ENCODE measurements at regions not wholly inside any gene's neighbourhood (a gene's known extent, or its start where the extent isn't known, plus 50 kb on each side); places are given as distances from the start of the nearest gene placed in this dataset.

DNA sequence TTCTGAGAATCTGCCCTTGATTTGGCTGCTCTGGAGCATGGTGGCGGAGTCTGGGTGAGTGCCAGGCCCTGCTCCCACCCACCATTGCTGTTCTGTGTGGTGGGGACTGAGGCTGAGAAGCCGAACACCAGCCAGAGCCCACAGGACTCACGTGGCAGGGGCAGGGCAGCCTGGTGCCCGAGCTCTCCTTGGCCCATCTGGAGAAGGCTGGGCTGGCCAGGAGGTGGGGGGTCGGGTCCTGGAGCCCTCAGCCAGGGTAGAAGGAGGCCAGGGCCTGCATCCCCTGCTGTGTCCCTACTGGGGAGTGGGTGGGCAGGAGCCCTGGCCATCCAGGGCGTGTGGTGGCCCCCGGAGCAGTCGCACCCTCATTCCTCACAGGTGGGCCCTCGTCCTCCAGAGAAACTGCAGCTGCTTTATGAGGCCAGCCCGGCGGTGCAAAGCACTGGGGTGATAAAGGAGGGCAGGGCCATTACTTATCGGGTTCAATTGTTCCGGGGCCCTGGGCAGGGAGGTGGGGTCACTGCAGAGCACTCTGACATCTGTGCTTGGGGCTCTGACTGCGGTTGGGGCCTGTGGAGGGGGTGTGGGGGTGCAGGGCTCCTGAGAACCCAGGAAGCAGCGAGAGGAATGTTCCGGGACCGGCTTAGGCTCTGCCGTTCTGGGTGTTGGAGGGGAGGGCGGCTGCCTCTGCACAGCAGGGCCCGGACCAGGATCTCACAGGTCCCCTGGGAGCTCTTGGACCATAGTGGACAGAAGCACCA is 217.5 kb upstream of the C14orf180 start:
- Mint-ChIP-seq H3K9me3 (no peaks in the 10 kb centered on the region), H3K36me3 (no peaks in the 10 kb centered on the region), H3K4me1 (no peaks in the 10 kb centered on the region), H3K4me3 (no peak overlapping the region), H3K27ac (no peak overlapping the region), H3K27me3 (no peaks in the 10 kb centered on the region)
- DNase-seq: no peak

DNA sequence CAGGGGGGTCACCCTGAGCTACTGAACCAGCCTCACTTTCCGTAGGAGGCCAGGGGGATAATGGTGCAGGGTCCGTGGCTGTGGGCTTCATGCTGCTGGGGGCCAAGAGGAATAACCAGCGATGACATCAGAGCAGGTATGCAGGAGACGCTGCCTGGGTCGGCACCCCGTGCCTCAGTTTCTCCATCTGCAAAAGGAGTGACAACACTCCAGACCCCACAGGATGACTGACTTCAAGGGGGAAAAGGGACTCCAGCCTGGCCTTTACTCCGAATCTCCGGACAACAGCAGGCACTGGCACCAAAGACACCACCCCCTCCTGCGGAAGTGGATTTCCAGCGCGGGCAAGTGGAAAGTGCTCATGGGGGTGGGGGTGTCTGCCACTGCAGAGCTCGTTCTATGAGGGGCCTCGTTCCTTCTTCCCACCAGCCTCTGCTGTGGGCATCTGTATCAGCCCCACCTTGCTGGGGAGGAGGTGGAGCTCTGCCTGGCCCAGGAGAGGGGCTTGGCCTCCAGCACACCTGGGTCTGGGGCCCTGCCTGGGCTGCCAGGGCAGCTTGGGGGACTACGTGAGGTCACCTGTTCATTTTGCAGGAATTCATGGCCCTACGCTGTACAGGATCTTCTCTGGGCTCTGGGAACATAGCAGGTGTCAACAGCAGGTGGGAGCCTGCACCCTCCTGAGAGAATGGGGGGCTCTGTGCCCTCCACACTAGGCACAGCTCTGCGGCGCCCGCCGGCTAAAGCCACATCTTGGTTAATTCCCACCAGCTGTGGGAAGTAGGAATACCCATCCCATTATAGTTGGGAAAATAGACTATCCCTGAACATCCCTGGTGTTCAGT is 216.6 kb upstream of the C14orf180 start:
- Mint-ChIP-seq H3K27me3 (no peaks in the 10 kb centered on the region), H3K27ac (no peak overlapping the region), H3K4me3 (no peak overlapping the region), H3K4me1 (no peaks in the 10 kb centered on the region), H3K9me3 (no peaks in the 10 kb centered on the region), H3K36me3 (no peaks in the 10 kb centered on the region)
- no peak for DNase-seq

DNA sequence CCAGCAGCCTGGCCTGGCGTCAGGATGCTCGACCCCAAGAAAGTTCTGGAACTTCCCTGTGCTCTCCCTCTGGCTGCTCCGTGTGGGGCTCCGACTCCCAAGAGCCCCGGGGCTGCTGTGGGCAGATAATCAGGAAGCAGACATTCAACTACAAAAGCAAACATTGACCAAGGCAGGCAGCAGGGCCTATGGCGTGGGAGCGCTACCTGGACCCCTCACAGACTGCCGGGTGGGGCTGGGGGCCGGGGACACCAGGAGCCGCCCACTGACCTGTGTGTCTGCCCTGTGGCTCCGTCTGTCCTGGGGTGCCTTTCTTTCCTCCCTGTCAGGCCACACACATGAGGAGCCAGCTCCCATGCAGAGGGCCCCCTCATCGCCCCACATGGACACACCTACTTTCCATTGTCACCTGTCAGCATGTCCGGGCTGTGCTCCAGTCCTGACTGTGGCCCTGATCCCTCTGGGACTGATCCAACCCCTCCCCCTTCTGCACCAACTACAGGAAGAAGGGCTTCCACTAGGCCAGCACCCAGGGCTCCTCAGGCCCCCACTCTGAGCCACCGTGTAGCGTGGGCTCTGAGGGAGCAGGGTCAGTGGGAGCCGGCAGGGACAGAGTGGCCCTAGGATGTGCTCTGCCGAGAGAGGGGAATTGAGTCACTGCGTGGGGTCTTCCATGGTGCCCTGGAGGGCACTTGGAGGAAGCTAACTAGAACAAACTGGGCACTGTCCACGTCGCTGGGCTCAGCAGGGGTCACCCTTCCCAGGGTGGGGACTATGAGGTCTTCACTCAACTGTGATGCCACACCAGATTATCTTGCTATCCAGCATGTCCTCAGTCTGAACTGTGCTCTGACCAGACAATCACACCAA is 215.4 kb upstream of the C14orf180 start:
- Mint-ChIP-seq H3K27ac (no peak overlapping the region), H3K27me3 (no peaks in the 10 kb centered on the region), H3K36me3 (no peaks in the 10 kb centered on the region), H3K4me3 (no peak overlapping the region), H3K4me1 (no peaks in the 10 kb centered on the region), H3K9me3 (no peaks in the 10 kb centered on the region)
- DNase-seq: no peak

- DNase-seq: no peak
- no peaks in the 10 kb centered on the region for H3K4me1 Mint-ChIP-seq
- no peak overlapping the region for H3K27ac Mint-ChIP-seq
- no peak overlapping the region for H3K4me3 Mint-ChIP-seq
- no peaks in the 10 kb centered on the region for H3K36me3 Mint-ChIP-seq
- no peaks in the 10 kb centered on the region for H3K9me3 Mint-ChIP-seq
- H3K27me3 Mint-ChIP-seq: no peaks in the 10 kb centered on the region
These were observed 214.7 kb upstream of the C14orf180 start for GRCh38 chr14:104364830-104365229.

GRCh38 chr14:104366931-104367865 is 212.4 kb upstream of the C14orf180 start:
- no peaks in the 10 kb centered on the region for H3K27me3 Mint-ChIP-seq
- H3K9me3 Mint-ChIP-seq: no peaks in the 10 kb centered on the region
- no peak for DNase-seq
- H3K4me1 Mint-ChIP-seq: no peaks in the 10 kb centered on the region
- no peak overlapping the region for H3K4me3 Mint-ChIP-seq
- no peak overlapping the region for H3K27ac Mint-ChIP-seq
- no peaks in the 10 kb centered on the region for H3K36me3 Mint-ChIP-seq

DNA sequence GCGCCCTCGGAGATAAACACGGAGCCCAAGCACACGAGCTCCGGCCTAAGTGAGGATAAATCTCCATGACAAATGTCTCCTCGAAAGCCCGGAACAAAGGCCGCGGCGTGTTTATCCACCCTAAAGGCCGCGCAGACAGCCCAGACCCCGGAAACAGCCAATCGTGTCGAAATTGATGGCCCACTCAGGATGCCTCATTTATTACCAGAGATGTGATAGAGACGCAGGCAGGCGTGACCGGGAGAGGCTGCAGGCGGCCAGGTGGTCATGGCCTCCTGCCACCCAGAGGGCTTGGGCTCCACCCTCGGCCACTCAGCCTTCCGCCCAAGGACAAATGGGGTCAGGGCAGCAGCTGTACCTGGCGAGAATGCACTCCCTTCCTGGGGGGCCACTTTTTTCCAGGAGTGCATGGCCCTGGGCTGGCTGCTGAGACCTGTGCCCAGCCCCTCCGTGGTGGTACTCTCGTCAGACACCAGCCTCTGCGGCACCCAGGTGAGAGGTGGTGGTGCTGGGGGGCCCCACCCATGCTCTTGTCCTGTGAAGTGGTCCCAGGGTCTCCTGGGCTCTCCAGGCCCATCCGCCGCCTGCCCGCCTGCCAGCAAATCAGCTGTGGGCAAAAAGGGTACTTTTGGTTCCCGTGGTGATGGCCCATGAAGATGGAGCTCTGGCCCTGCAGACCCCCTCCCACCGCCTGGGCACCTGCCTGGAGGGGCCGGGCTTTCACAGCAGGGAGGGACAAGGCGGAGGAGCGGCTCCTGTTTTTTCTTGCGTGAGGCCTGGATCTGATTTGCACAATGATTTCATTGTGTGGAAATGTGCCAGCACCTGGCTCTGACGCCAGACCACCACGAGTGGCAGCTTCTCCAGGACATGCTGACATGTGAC is 211.5 kb upstream of the C14orf180 start:
- Mint-ChIP-seq H3K4me1 (peaks cover 6% of the 10 kb centered on the region), H3K36me3 (no peaks in the 10 kb centered on the region), H3K27ac (no peak overlapping the region), H3K9me3 (no peaks in the 10 kb centered on the region), H3K27me3 (no peaks in the 10 kb centered on the region), H3K4me3 (no peak overlapping the region)
- DNase-seq: no peak

DNA sequence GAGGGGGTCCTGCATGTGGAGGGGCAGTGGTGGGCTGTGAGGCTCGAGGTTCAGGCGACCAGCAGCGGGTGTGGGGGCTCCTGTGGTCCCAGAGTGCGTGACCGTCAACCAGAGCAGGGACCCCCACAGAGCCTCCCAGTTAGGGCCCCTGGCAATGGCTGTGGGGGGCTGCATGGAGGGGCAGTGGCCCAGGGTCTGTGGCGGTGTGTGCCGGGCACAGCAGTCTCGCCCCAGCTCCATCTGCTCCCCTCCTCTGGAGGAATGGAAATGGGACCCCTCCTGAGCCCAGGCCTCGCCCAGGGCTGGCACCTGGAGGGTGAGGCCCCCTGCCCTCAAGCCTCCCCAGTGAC is 210.8 kb upstream of the C14orf180 start:
- Mint-ChIP-seq H3K9me3 (no peaks in the 10 kb centered on the region), H3K27me3 (no peaks in the 10 kb centered on the region), H3K4me3 (no peak overlapping the region), H3K4me1 (peaks cover 6% of the 10 kb centered on the region), H3K27ac (no peak overlapping the region), H3K36me3 (no peaks in the 10 kb centered on the region)
- DNase-seq: no peak

- no peak overlapping the region for H3K4me3 Mint-ChIP-seq
- H3K4me1 Mint-ChIP-seq: peaks cover 6% of the 10 kb centered on the region
- H3K27ac Mint-ChIP-seq: no peak overlapping the region
- DNase-seq: no peak
- H3K36me3 Mint-ChIP-seq: no peaks in the 10 kb centered on the region
- no peaks in the 10 kb centered on the region for H3K9me3 Mint-ChIP-seq
- H3K27me3 Mint-ChIP-seq: no peaks in the 10 kb centered on the region
These were observed 210.4 kb upstream of the C14orf180 start for GRCh38 chr14:104369208-104369607.

DNA sequence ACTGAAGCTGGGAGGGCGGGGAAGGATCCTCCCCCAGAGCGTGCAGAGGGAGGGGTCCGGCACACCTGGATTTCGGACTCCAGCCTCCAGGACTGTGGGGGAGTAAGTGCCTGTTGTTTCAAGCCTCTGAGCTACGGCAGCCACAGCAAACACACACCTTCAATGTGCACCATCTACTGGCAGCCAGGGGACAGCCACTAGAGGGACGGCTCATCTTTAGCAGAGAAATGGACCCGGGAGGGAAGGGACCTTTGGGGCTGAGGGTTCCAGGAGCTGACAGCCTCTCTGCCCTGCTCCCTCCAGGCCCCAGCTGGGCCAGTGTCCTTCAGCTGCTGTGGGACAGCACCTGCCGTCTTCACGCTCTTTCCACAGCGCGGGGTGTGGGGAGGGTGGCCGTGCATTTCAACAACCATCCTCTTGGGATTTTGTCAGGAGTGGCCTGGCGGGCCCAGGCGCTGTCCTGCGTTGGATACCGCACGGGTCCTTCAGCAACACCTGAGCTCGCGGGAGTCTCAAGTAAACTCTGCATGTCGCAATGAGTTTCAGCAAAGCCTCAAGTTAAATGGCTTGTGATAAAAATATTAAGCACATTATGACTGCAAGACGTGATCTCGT is 209.2 kb upstream of the C14orf180 start:
- Mint-ChIP-seq H3K4me3 (no peak overlapping the region), H3K27me3 (no peaks in the 10 kb centered on the region), H3K36me3 (no peaks in the 10 kb centered on the region), H3K4me1 (peaks cover 6% of the 10 kb centered on the region), H3K27ac (no peak overlapping the region), H3K9me3 (no peaks in the 10 kb centered on the region)
- no peak for DNase-seq

DNA sequence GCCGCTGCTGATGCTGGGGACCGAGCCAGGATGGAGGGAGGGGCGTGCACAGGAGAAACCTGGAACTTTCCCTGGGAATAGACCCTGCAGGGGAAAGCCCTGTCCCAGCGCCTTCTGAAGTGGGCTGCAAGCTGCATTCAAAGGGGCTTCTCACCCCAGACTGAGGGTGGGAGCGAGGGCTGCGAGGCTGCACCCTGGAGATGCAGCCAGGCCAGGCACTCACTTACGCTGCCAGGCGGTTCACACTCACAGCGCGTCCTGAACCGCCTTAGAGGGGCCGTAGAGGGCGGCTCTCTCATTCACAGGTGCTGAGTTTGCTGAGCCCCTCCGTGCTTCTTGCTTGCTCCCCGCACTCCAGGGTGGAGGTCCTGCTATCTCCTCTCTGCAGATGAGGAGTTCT is 208.5 kb upstream of the C14orf180 start:
- H3K9me3 Mint-ChIP-seq: no peaks in the 10 kb centered on the region
- no peaks in the 10 kb centered on the region for H3K27me3 Mint-ChIP-seq

DNA sequence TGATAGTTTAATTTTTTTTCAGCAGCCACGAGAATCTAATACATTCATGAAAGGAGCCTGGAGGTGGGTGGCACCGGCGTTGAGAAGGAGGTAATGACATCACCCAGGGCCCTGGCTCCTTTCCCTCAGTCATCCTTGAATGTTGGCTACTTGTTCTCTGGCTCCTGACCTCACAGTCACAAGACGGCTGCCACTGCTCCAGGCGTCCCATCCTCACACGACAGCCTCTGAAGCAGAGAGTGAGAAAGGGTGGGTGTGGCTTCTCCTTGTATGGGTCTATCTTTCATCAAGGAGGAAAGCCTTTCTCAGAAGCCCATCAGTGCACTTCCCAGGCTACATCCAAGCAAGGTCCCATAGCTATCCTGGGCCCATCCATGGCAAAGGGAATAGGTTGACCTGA is 207.6 kb upstream of the C14orf180 start:
- Mint-ChIP-seq H3K4me3 (no peak overlapping the region), H3K9me3 (no peaks in the 10 kb centered on the region), H3K27me3 (no peaks in the 10 kb centered on the region), H3K27ac (no peak overlapping the region), H3K36me3 (no peaks in the 10 kb centered on the region), H3K4me1 (peaks cover 6% of the 10 kb centered on the region)
- no peak for DNase-seq

More for the DNA sequence above, 208.5 kb upstream of the C14orf180 start:
- H3K4me3 Mint-ChIP-seq: no peak overlapping the region
- peaks cover 6% of the 10 kb centered on the region for H3K4me1 Mint-ChIP-seq
- no peak overlapping the region for H3K27ac Mint-ChIP-seq
- DNase-seq: no peak
- H3K36me3 Mint-ChIP-seq: no peaks in the 10 kb centered on the region

DNA sequence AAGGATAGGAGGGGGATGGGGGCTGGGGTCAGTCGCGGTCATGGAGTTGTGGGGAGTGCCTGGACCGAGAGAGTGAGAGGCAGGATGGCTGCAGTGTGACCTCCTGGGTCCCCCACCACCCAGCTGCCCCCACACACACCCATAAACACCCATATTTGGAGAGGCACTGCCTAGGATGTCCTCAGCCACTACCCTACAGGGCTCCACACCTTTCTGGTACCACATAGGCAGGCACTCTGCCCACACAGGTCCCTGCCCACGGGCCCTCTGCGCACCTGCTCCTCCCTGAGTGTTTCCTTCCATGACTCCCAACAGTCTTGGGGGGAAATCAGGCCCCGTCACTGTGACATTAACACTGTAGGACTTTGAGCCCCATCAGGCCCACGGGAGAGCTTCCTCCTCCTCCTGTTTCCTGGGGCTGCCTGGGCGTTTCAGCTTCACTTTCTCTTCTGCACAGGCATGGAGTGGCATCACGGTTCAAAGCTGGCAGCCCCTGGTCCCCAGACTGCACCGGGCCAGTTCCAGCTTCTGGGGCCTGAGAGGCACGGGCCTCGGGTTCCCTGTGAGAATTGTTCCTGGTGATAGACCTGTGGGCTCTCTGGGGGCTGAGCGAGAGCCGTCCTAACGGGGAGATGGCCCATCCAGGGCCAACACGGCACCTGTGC is 207.0 kb upstream of the C14orf180 start:
- peaks cover 6% of the 10 kb centered on the region for H3K4me1 Mint-ChIP-seq
- H3K4me3 Mint-ChIP-seq: no peak overlapping the region
- H3K9me3 Mint-ChIP-seq: no peaks in the 10 kb centered on the region
- no peaks in the 10 kb centered on the region for H3K36me3 Mint-ChIP-seq
- no peaks in the 10 kb centered on the region for H3K27me3 Mint-ChIP-seq
- DNase-seq: no peak
- H3K27ac Mint-ChIP-seq: no peak overlapping the region
